Cardiac fibroblast (primary cell): ENCODE measurements at regions not wholly inside any gene's neighbourhood (a gene's known extent, or its start where the extent isn't known, plus 50 kb on each side); places are given as distances from the start of the nearest gene placed in this dataset.
A peak's percentile ranks its signal among the peaks of the same experiment; 100 is the strongest.

Source experiments
- DNase-seq, 2 donors: peaks; one replicate each; pipeline versions ENCODE4 v3.0.0 to v3.0.0-alpha.2; 2010; ENCODE audit warnings: low read depth in 2 of 2
- H3K4me3 ChIP-seq, 2 donors: replicated peaks in 1 of 2; 1 replicate in 1 of 2; 2 replicates in 1 of 2; pipeline ENCODE4 v1.5.1; 2011; ENCODE audit warnings: low read depth in 2 of 2, low read length in 2 of 2, mild to moderate bottlenecking in 2 of 2, moderate library complexity in 1 of 2
- TF ChIP-seq, protein P1 (sequence below): IDR thresholded peaks from one replicate; pipeline ENCODE4 v1.5.1; 2011; ENCODE audit warnings: low read depth, mild to moderate bottlenecking, low read length, inconsistent platforms

DNA sequence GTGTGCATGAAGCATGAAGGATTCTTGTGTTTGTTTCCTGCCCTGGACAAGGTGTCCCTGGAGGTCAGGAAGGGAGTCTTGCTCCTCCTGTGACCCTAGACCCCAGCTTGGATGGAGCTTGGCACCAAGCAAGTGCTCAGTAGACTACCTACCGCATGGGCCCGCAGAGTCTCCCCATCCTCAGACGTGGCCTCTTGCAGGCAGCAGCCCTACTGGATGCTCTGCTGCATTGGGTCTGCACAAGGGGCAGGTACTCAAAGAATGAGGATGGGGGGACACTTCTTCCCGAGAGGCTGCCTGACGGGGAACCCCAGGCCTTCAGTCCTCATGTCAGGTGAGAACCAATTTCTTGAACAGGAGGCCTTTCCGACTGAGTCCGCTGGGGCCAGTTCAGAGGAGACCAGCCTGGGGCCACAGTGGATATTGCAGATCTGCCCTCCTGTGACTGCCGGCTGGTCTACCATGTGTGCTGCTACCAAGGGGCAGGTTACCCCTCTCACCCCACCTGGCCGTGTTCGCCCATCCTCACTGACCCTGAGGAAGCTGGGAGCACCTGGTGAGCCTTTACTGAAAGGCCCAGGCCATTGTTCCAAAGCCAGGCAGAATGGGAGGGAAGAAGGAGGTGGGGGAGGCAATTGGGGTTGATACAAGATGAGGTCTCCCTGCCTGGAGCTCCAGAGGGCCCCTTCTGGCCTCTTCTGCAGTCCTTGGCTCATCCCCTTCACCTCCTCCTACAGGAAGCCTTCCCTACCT lies 206.3 kb downstream of the RAB11FIP4 start:
- TF ChIP-seq, protein P1, sequence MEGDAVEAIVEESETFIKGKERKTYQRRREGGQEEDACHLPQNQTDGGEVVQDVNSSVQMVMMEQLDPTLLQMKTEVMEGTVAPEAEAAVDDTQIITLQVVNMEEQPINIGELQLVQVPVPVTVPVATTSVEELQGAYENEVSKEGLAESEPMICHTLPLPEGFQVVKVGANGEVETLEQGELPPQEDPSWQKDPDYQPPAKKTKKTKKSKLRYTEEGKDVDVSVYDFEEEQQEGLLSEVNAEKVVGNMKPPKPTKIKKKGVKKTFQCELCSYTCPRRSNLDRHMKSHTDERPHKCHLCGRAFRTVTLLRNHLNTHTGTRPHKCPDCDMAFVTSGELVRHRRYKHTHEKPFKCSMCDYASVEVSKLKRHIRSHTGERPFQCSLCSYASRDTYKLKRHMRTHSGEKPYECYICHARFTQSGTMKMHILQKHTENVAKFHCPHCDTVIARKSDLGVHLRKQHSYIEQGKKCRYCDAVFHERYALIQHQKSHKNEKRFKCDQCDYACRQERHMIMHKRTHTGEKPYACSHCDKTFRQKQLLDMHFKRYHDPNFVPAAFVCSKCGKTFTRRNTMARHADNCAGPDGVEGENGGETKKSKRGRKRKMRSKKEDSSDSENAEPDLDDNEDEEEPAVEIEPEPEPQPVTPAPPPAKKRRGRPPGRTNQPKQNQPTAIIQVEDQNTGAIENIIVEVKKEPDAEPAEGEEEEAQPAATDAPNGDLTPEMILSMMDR: no peak
- no peak for DNase-seq
- H3K4me3 ChIP-seq: no peak overlapping the region

DNA sequence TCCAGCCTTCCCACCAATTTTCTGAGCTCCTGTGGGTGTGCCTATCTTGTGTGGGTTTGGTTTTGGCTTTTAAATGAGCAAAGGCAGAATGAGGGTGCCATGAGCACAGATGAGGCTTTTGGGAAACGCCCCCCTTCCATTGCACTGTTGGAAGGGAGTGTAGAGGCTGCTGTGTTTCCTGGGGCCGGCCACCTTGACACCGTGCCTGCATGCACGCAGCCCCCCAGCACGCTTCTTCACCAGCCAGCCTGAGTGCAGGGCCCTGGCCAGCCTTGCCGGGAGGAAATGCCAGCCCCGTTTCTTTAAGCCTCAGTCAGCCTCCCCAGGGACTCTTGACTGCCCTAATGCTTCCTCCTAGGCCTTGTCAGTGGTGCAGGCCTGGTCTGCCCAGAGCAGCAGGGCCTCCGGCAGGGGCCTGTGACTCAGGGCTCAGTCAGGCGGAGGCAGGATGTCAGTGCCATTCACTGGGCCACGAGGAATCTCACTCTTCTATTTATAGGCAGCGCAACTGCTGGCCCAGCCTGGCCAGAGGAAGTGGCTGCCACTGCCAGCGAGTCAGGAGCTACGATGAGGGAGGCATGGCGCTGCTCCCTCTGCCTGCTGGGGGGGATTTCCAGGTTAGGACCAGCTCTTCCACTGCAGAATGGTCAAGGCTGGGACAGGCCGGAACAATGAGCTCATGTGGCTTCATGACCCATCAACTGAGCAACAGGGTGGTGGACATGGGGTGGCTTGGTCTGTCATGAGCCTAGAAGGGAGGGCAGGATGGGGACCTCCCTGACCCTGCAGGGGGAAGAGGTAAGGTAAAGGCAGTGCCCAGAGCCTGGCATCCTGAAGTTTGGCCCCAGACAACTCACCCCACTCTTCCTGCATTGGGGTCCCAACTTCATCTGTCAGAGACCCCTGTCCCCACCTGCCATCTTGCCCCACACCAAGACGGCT lies 205.2 kb downstream of the RAB11FIP4 start:
- TF ChIP-seq, protein P1: no peak
- H3K4me3 ChIP-seq: no peak overlapping the region
- peak; percentile 97 to 99 for DNase-seq

GRCh38 chr17:31595666-31596381 lies 204.3 kb downstream of the RAB11FIP4 start:
- H3K4me3 ChIP-seq: no peak overlapping the region
- TF ChIP-seq, protein P1: no peak
- DNase-seq: no peak

GRCh38 chr17:31595076-31595475 lies 203.6 kb downstream of the RAB11FIP4 start:
- DNase-seq: peak in 1 of 2 donors; percentile 69
- H3K4me3 ChIP-seq: no peak overlapping the region

GRCh38 chr17:31594416-31594815 lies 202.9 kb downstream of the RAB11FIP4 start:
- H3K4me3 ChIP-seq: no peak overlapping the region
- no peak for DNase-seq
- TF ChIP-seq, protein P1: no peak

More at GRCh38 chr17:31595076-31595475, 203.6 kb downstream of the RAB11FIP4 start:
- TF ChIP-seq, protein P1: no peak

DNA sequence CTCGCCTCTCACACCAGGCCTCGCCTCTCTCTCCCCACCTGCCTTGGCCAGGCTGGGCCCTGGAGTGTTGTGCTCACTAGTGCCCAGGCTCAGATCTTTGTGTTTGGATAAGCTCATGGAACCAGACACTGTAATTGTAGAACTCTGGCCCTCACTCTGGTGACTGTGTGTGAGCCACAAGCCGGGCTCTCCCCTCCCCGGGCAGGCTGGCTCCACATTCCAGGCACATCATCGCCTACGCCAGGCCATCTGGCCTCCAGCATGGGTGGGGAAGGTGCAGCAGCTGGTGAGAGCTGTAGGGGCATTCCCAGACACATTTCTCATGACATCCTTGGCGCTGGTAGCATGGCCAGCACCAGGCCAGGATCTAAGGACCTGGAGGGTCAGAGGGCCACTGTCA lies 202.3 kb downstream of the RAB11FIP4 start:
- peak in 1 of 2 donors; percentile 61 for DNase-seq
- no peak overlapping the region for H3K4me3 ChIP-seq
- TF ChIP-seq, protein P1: no peak
